ENCODE measurements at regions not wholly inside any gene's neighbourhood (a gene's known extent, or its start where the extent isn't known, plus 50 kb on each side); places are given as distances from the start of the nearest gene placed in this dataset.

DNA sequence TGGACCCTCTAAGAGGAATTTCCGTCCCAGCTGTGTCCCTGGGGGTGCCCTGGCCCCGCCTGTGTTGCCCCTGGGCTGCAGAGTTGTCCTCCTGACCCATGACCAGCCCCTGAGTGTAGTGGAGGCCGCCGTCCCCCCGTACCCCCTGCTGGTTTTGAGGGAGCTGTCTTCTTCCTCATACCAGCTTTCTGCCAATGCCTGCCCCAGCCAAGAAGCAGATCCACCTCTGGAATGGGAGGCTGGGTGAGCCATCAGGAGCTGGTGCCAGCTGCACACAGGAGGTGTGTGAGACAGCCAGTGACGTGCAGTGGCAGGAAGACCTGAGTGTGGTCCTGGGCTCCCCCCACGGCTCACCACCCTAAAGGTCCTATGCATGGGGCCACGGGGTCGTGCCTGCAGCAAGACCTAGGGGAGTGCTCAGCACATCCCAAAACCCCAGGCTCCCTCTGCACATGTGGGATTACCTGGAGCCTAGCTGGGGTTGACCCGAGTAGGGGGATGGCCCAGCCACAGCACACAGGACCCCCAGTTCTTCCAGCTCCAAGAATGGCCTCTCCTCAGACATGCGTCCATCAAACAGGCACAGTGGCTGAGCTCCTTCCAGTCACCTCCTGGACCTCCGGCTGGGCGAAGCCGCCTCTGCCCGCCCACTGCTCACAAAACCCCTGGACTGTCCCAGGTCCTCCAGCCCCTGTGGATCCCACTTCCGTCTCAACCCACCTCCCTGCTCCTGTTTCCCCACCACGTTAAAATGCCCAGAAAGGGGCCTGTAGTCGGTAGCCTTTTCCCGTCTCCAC, 647.6 kb downstream of the BRD1 start:
- Mint-ChIP-seq H3K36me3 (no peaks in the 10 kb centered on the region), H3K27me3 (peaks cover 8 to 11% of the 10 kb centered on the region in 2 donors)
- ATAC-seq (replicated peaks): no peak

GRCh38 chr22:49179175-49179574, 648.5 kb downstream of the BRD1 start:
- Mint-ChIP-seq H3K4me3 (no peak overlapping the region), H3K9me3 (peaks cover 0 to 2% of the 10 kb centered on the region in 2 donors), H3K27me3 (peaks cover 8 to 10% of the 10 kb centered on the region in 2 donors), H3K27ac (no peak overlapping the region), H3K4me1 (no peaks in the 10 kb centered on the region), H3K36me3 (no peaks in the 10 kb centered on the region)
- DNase-seq (no peak), ATAC-seq (replicated peaks) (no peak)

More for the DNA sequence above, 647.6 kb downstream of the BRD1 start:
- Mint-ChIP-seq H3K4me1 (no peaks in the 10 kb centered on the region), H3K9me3 (peaks cover 0 to 2% of the 10 kb centered on the region in 2 donors), H3K27ac (no peak overlapping the region), H3K4me3 (no peak overlapping the region)
- DNase-seq: no peak

GRCh38 chr22:49178246-49179005, 649.2 kb downstream of the BRD1 start:
- Mint-ChIP-seq H3K4me1 (no peaks in the 10 kb centered on the region), H3K9me3 (peaks cover 0 to 2% of the 10 kb centered on the region in 2 donors), H3K36me3 (no peaks in the 10 kb centered on the region), H3K27ac (no peak overlapping the region), H3K4me3 (no peak overlapping the region), H3K27me3 (peaks cover 8 to 10% of the 10 kb centered on the region in 2 donors)
- ATAC-seq (replicated peaks): no peak
- DNase-seq: no peak

DNA sequence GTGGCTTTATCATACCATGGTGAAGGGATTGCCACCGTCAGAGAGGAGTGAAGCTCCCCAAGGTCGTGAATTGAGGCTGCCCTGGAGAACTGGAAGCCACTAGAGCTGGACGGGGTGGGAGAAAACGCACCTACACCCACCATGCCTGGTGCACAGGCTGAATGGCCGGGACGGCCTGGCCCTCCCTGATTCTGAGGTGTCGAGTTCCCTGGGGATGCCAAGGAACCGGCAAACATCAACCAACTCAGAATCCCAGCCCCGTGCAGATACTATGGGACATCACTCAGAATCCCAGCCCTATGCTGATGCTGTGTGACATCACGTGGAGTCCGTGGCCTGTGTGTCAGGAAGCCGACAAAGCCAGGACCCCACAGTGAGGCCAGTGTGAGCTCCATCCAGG, 650.0 kb downstream of the BRD1 start:
- no peak for ATAC-seq (replicated peaks)
- Mint-ChIP-seq H3K4me1 (no peaks in the 10 kb centered on the region), H3K4me3 (no peak overlapping the region), H3K27ac (no peak overlapping the region), H3K36me3 (no peaks in the 10 kb centered on the region), H3K9me3 (peaks cover 0 to 2% of the 10 kb centered on the region in 2 donors), H3K27me3 (peaks cover 4 to 8% of the 10 kb centered on the region in 2 donors)
- DNase-seq: no peak

GRCh38 chr22:49176956-49177355, 650.7 kb downstream of the BRD1 start:
- peaks cover 0 to 6% of the 10 kb centered on the region in 2 donors for H3K9me3 Mint-ChIP-seq

GRCh38 chr22:49170053-49170452, 657.6 kb downstream of the BRD1 start:
- Mint-ChIP-seq H3K27me3 (no peaks in the 10 kb centered on the region), H3K4me1 (no peaks in the 10 kb centered on the region), H3K27ac (no peak overlapping the region), H3K4me3 (no peak overlapping the region), H3K9me3 (peaks cover 9 to 22% of the 10 kb centered on the region in 2 donors), H3K36me3 (no peaks in the 10 kb centered on the region)
- ATAC-seq (replicated peaks) (no peak), DNase-seq (no peak)

More at GRCh38 chr22:49176956-49177355, 650.7 kb downstream of the BRD1 start:
- Mint-ChIP-seq H3K27ac (no peak overlapping the region), H3K27me3 (peaks cover 0 to 8% of the 10 kb centered on the region in 2 donors), H3K4me1 (no peaks in the 10 kb centered on the region), H3K36me3 (no peaks in the 10 kb centered on the region), H3K4me3 (no peak overlapping the region)
- ATAC-seq (replicated peaks) (no peak), DNase-seq (no peak)

- Mint-ChIP-seq H3K4me3 (no peak overlapping the region), H3K36me3 (no peaks in the 10 kb centered on the region), H3K27me3 (no peaks in the 10 kb centered on the region), H3K27ac (no peak overlapping the region), H3K9me3 (peaks cover 9 to 22% of the 10 kb centered on the region in 2 donors), H3K4me1 (no peaks in the 10 kb centered on the region)
- DNase-seq (no peak), ATAC-seq (replicated peaks) (no peak)
These were observed 658.5 kb downstream of the BRD1 start for GRCh38 chr22:49169074-49169744.

DNA sequence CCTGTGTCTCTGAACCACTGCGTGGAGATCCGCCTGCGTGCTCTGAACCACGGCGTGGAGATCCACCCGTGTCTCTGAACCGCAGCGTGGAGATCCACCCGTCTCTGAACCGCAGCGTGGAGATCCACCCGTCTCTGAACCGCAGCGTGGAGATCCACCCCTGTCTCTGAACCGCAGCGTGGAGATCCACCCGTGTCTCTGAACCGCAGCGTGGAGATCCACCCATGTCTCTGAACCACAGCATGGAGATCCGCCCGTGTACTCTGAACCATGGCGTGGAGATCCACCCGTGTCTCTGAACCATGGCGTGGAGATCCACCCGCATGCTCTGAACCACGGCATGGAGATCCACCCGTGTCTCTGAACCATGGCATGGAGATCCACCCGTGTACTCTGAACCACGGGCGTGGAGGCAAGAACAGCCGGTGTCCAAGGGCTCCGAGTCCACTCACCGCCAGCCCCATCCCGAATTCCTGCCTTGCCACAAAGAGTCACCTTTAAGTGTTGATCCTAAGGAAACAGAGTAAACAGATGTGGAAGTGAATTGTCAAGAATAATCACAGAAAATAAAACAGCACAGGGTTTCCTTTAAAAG, 659.4 kb downstream of the BRD1 start:
- DNase-seq (no peak), ATAC-seq (replicated peaks) (no peak)
- Mint-ChIP-seq H3K4me3 (no peak overlapping the region), H3K4me1 (no peaks in the 10 kb centered on the region), H3K27me3 (peaks cover 0 to 7% of the 10 kb centered on the region in 2 donors), H3K27ac (no peak overlapping the region), H3K9me3 (peaks cover 9 to 22% of the 10 kb centered on the region in 2 donors), H3K36me3 (no peaks in the 10 kb centered on the region)

DNA sequence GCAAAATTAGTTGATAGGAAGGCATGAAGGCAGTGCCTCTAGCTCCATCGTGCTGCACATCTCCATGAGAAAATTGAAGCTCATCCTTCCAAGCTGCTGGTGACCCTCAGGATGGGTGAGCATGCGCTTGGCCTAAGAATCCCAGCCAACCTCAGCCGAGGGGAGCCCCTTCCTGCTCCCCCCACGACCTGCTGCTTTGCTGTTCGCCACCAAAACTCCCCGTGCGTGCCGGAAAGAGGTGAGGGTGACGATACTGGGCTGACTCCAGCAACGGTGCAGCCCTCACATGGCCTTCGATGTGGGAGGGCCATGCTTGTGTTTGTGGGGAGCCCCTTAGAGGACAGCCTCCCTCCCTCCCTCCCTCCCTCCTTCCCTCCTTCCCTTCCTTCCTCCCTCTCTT, 660.9 kb downstream of the BRD1 start:
- no peak overlapping the region for H3K4me3 Mint-ChIP-seq

DNA sequence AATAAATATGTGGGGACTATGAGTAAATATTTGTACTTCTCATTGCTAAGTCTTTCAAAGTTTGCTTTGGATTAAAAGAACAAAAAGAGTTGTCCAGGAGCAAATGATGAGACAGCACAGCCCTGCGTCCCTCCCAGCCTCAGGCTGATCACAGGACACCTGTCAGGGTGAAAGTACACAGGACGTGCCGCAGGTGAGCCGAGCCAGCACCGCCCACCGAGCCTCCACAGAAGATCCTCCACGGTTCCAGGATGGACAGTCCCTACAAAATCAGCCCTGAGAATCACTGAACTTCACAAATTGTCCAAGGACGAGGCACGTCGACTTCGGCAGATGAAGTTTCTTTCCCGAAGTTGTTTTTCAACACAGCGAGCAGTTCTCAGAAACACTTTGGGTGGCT, 661.5 kb downstream of the BRD1 start:
- DNase-seq: no peak
- Mint-ChIP-seq H3K9me3 (peaks cover 2 to 10% of the 10 kb centered on the region in 2 donors), H3K4me3 (no peak overlapping the region), H3K27me3 (peaks cover 0 to 16% of the 10 kb centered on the region in 2 donors), H3K27ac (no peak overlapping the region), H3K36me3 (no peaks in the 10 kb centered on the region), H3K4me1 (no peaks in the 10 kb centered on the region)
- no peak for ATAC-seq (replicated peaks)

More for the DNA sequence above, 660.9 kb downstream of the BRD1 start:
- no peak for DNase-seq
- Mint-ChIP-seq H3K4me1 (no peaks in the 10 kb centered on the region), H3K27me3 (peaks cover 0 to 12% of the 10 kb centered on the region in 2 donors), H3K9me3 (peaks cover 8 to 15% of the 10 kb centered on the region in 2 donors), H3K27ac (no peak overlapping the region), H3K36me3 (no peaks in the 10 kb centered on the region)
- ATAC-seq (replicated peaks): no peak

DNA sequence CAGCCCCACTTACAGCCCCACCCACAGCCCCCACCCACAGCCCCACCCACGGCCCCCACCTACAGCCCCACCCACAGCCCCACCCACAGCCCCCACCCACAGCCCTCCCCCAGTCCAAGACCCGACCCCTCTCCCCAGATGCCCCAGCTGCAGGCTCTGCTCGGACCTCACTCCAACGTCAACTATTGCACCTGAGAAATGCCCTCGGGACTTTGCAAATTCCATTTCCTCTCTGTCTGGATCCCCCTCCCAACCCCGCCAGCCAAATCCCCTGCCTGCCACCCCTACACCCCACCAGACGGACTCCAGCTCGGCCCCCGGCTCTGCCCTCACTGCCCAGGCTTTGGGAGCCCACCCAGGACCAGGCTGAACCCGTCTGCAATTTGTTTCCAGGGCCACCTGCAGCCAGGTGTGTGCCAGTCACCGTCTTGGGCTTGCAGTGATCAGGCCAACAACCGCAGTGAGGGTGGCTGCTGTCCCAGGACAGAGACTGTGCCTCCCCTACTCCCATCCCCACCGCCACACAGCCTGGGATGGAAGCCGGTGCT, 662.8 kb downstream of the BRD1 start:
- Mint-ChIP-seq H3K27me3 (peaks cover 0 to 26% of the 10 kb centered on the region in 2 donors), H3K4me1 (no peaks in the 10 kb centered on the region), H3K9me3 (peaks cover 0 to 5% of the 10 kb centered on the region in 2 donors), H3K36me3 (no peaks in the 10 kb centered on the region), H3K27ac (no peak overlapping the region), H3K4me3 (no peak overlapping the region)
- DNase-seq (no peak), ATAC-seq (replicated peaks) (no peak)

GRCh38 chr22:49163960-49164690, 663.5 kb downstream of the BRD1 start:
- Mint-ChIP-seq H3K4me3 (no peak overlapping the region), H3K9me3 (peaks cover 0 to 5% of the 10 kb centered on the region in 2 donors)

GRCh38 chr22:49163258-49163959, 664.3 kb downstream of the BRD1 start:
- Mint-ChIP-seq H3K27me3 (peaks cover 0 to 26% of the 10 kb centered on the region in 2 donors), H3K36me3 (no peaks in the 10 kb centered on the region), H3K27ac (no peak overlapping the region), H3K4me1 (no peaks in the 10 kb centered on the region), H3K9me3 (peaks cover 0 to 4% of the 10 kb centered on the region in 2 donors), H3K4me3 (no peak overlapping the region)
- ATAC-seq (replicated peaks) (no peak), DNase-seq (no peak)

More at GRCh38 chr22:49163960-49164690, 663.5 kb downstream of the BRD1 start:
- H3K27ac Mint-ChIP-seq: no peak overlapping the region
- H3K27me3 Mint-ChIP-seq: peaks cover 0 to 26% of the 10 kb centered on the region in 2 donors
- DNase-seq: no peak
- no peak for ATAC-seq (replicated peaks)
- no peaks in the 10 kb centered on the region for H3K36me3 Mint-ChIP-seq
- no peaks in the 10 kb centered on the region for H3K4me1 Mint-ChIP-seq
